Ramos (cell line): ENCODE measurements at regions not wholly inside any gene's neighbourhood (a gene's known extent, or its start where the extent isn't known, plus 50 kb on each side); places are given as distances from the start of the nearest gene placed in this dataset.

Source experiments
- in situ Hi-C: fragments of 300-500 bp; cut with MboI; formaldehyde crosslinking; loops from one replicate; pipeline ENCODE4 v1.14.3; 2022; ENCODE audit warnings: low sequenced_read_pairs; ENCODE audit not compliant: unreplicated experiment

GRCh38 chr2:23327416-23327815 is 57.6 kb upstream of the KLHL29 start:
- in situ Hi-C loops: no loop called here

GRCh38 chr2:23327887-23328286 is 57.1 kb upstream of the KLHL29 start:
- in situ Hi-C loops: no loop called here

GRCh38 chr2:23330214-23330613 is 54.8 kb upstream of the KLHL29 start:
- in situ Hi-C loops: no loop called here
